ENCODE measurements at regions not wholly inside any gene's neighbourhood (a gene's known extent, or its start where the extent isn't known, plus 50 kb on each side); places are given as distances from the start of the nearest gene placed in this dataset.

DNA sequence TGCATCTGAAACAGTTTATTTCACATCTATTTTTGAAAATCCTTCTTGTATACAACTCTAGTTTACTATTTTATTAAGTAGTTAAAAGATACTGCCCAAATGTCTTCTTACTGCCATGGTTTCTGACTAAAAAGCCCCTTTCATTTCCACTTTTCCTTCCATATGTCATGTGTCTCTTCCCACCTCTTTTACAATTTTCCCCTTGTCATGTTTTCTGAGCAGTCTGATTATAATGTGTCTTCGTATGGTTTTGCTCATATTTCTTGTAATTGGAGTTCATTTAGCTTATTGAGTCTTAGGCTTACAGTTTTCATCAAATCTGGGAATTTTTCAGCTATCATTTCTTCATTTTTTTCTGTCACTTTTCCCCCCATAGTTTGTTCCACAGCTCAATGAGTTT is 813.9 kb upstream of the GYPC start:
- TF ChIP-seq, protein P1, sequence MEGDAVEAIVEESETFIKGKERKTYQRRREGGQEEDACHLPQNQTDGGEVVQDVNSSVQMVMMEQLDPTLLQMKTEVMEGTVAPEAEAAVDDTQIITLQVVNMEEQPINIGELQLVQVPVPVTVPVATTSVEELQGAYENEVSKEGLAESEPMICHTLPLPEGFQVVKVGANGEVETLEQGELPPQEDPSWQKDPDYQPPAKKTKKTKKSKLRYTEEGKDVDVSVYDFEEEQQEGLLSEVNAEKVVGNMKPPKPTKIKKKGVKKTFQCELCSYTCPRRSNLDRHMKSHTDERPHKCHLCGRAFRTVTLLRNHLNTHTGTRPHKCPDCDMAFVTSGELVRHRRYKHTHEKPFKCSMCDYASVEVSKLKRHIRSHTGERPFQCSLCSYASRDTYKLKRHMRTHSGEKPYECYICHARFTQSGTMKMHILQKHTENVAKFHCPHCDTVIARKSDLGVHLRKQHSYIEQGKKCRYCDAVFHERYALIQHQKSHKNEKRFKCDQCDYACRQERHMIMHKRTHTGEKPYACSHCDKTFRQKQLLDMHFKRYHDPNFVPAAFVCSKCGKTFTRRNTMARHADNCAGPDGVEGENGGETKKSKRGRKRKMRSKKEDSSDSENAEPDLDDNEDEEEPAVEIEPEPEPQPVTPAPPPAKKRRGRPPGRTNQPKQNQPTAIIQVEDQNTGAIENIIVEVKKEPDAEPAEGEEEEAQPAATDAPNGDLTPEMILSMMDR (IDR thresholded peaks at IDR 0.05) = no peak
- TF ChIP-seq POLR2A (IDR thresholded peaks at IDR 0.05) = no peak
- no peak for TF ChIP-seq EP300 (IDR thresholded peaks at IDR 0.05)
